Tibial nerve (tissue), 3 donors: ENCODE measurements at regions not wholly inside any gene's neighbourhood (a gene's known extent, or its start where the extent isn't known, plus 50 kb on each side); places are given as distances from the start of the nearest gene placed in this dataset.

Source experiments
- CTCF ChIP-seq, 5 experiments: fragments of 200-600 bp in 3 of 5; fragments of 450-650 bp in 2 of 5; sonication (generic) in 3 of 5; IDR thresholded peaks; one replicate each; pipeline ENCODE4 v1.5.1; 2016 to 2019; ENCODE audit warnings: antibody characterized with exemption in 5 of 5, mild to moderate bottlenecking in 3 of 5, moderate library complexity in 2 of 5
- POLR2A ChIP-seq, 2 donors: fragments of 450-650 bp; IDR thresholded peaks; one replicate each; pipeline ENCODE4 v1.6.1; 2017; ENCODE audit warnings: antibody characterized with exemption in 2 of 2, mild to moderate bottlenecking in 2 of 2, moderate library complexity in 2 of 2

DNA sequence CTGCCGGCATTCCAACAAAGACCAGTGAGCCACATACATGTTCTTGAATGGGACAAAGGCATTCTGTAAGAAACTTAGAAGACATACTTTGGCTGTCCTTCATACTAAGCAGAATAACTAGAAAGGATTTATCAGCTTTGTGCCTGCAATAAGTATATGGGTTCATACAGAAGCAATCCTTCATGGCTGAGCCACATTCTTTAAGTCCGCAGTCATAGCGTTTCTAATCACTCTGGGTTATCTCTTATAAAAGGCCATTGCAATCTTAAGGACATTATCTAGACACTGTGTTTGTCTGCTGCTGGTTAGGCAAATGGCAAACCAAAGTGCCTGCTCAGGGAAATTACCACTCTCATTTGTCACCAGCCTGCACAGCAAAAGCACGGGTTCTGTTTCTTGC lies 488.4 kb downstream of the ACTR3B start:
- TF ChIP-seq CTCF (IDR thresholded peaks at IDR 0.05) (no peak), POLR2A (IDR thresholded peaks at IDR 0.05) (no peak)
